MCF 10A (cell line): ENCODE measurements at regions not wholly inside any gene's neighbourhood (a gene's known extent, or its start where the extent isn't known, plus 50 kb on each side); places are given as distances from the start of the nearest gene placed in this dataset.

Source experiments
- BruUV-seq: library from RNA; stranded (reverse); fragments of 400-500 nt; replicated peaks from 2 replicates; lab custom pipeline; 2021; lab: Mats Ljungman, UMichigan
- CTCF ChIA-PET: fragments of 300-600 bp; sonication (Branson Sonifier 250); formaldehyde crosslinking; extraction: SDS; loops from one replicate; lab custom pipeline; 2021; ENCODE audit warnings: antibody characterized with exemption, inconsistent platforms; lab: Yijun Ruan, JAX
- POLR2A ChIA-PET: fragments of 300-600, 350-650 bp; sonication (Branson Sonifier 250); formaldehyde crosslinking; extraction: SDS; loops from one replicate; lab custom pipeline; 2020; ENCODE audit warnings: antibody characterized with exemption, inconsistent platforms; lab: Yijun Ruan, JAX
- DNase-seq: peaks from one replicate; pipeline ENCODE4 v3.0.0-alpha.2; 2018; ENCODE audit not compliant: unreplicated experiment
- H3K27ac Mint-ChIP-seq: one replicate; pipeline ENCODE4 v1.8.0; 2022; ENCODE audit warnings: mild to moderate bottlenecking, low read depth, mixed read lengths; ENCODE audit not compliant: unreplicated experiment
- H3K27me3 Mint-ChIP-seq: one replicate; pipeline ENCODE4 v1.8.0; 2022; ENCODE audit warnings: mixed read lengths; ENCODE audit not compliant: insufficient read depth, unreplicated experiment
- H3K36me3 Mint-ChIP-seq: one replicate; pipeline ENCODE4 v1.8.0; 2022; ENCODE audit warnings: mild to moderate bottlenecking, moderate library complexity, mixed read lengths; ENCODE audit not compliant: insufficient read depth, unreplicated experiment
- H3K4me1 Mint-ChIP-seq: one replicate; pipeline ENCODE4 v1.8.0; 2022; ENCODE audit warnings: mixed read lengths; ENCODE audit not compliant: insufficient read depth, unreplicated experiment
- H3K4me3 Mint-ChIP-seq: one replicate; pipeline ENCODE4 v1.8.0; 2022; ENCODE audit warnings: mild to moderate bottlenecking, moderate library complexity, mixed read lengths; ENCODE audit not compliant: unreplicated experiment
- H3K9me3 Mint-ChIP-seq: one replicate; pipeline ENCODE4 v1.8.0; 2022; ENCODE audit warnings: mixed read lengths; ENCODE audit not compliant: unreplicated experiment
- CTCF ChIP-seq: fragments of 200-600 bp; IDR thresholded peaks from one replicate; pipeline ENCODE4 v1.8.0; 2022; ENCODE audit warnings: antibody characterized with exemption, mild to moderate bottlenecking; ENCODE audit not compliant: unreplicated experiment
- intact Hi-C: fragments of 100-400 bp; cut with micrococcal nuclease; formaldehyde crosslinking; loops from 2 replicates; pipeline ENCODE4 v1.14.1; 2022

DNA sequence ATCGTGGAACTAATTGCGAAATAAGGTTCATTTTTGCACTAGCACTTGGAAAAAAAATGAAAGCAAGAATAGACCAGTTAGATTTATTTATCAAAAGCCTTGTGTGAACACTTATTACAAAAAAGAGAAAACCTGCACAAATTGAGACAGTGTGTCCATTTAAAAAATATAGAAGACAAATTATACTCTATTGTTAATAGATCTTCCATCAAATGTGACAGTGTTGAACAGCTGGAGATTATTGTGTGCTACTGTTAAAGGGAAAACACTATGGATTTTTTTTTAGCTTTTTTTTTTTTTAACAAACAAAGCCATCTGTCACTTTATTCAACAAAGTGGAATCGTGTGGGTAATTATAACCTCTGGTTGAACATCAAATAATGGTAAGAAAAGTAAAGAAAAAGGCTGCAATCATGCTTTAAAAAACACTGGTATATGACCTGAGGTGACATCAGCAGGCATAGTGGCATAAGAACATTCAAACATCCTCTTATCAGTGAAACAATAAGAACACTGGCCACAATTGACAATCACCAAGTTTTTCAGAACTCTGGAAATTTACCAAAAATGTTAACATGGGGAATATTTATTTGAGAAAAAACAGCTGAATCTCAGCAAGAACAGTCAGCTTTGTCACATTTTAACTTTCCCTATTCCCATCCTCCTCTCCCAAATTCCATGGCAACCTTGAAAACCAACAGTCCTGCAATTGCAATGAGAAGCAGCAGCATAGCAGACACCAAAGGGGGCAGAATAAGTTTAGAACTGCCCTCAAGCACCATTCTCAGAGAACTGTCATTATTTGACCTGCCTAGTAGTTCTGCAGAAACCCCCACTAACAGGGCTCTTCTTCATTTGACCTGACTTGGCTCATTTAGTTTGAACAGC, 442.3 kb upstream of the MON1B start:
- H3K27ac Mint-ChIP-seq, result no peak overlapping the region
- TF ChIP-seq CTCF, result no peak
- DNase-seq, result no peak
- ChIA-PET POLR2A (no interaction called here), CTCF (interaction anchor here (0.7 to 1.2 kb wide), 2 partner anchors 133 to 146 kb away, joined by 3 to 4 read pairs; no protein-coding TSS in a partner anchor)
- H3K4me3 Mint-ChIP-seq, result no peak overlapping the region
- no peaks in the 10 kb centered on the region for H3K27me3 Mint-ChIP-seq
- intact Hi-C loops, result no loop called here
- no TSS peak for BruUV-seq
- H3K9me3 Mint-ChIP-seq, result peaks cover 9% of the 10 kb centered on the region
- no peaks in the 10 kb centered on the region for H3K36me3 Mint-ChIP-seq
- H3K4me1 Mint-ChIP-seq, result peaks cover 6% of the 10 kb centered on the region

GRCh38 chr16:76749780-76750375, 441.1 kb upstream of the MON1B start:
- no peaks in the 10 kb centered on the region for H3K36me3 Mint-ChIP-seq
- no peak for TF ChIP-seq CTCF
- DNase-seq, result peak; percentile 30
- H3K4me3 Mint-ChIP-seq, result no peak overlapping the region
- BruUV-seq, result no TSS peak
- no peaks in the 10 kb centered on the region for H3K27me3 Mint-ChIP-seq
- peaks cover 9% of the 10 kb centered on the region for H3K9me3 Mint-ChIP-seq
- CTCF ChIA-PET, result interaction anchor here (0.7 to 1.5 kb wide), 3 partner anchors 132 to 421 kb away, joined by 3 to 10 read pairs (median 6); no protein-coding TSS in a partner anchor
- intact Hi-C loops, result no loop called here
- POLR2A ChIA-PET, result interaction anchor here (0.7 to 1.0 kb wide), 2 partner anchors 16 to 422 kb away, joined by 3 to 4 read pairs; no protein-coding TSS in a partner anchor
- H3K4me1 Mint-ChIP-seq, result peaks cover 6% of the 10 kb centered on the region
- H3K27ac Mint-ChIP-seq, result no peak overlapping the region

- no peak for TF ChIP-seq CTCF
- Mint-ChIP-seq H3K4me3 (no peak overlapping the region), H3K9me3 (no peaks in the 10 kb centered on the region), H3K27ac (no peak overlapping the region), H3K4me1 (no peaks in the 10 kb centered on the region), H3K36me3 (peaks cover 4% of the 10 kb centered on the region), H3K27me3 (no peaks in the 10 kb centered on the region)
- CTCF ChIA-PET, result no interaction called here
- BruUV-seq, result no TSS peak
- POLR2A ChIA-PET, result no interaction called here
- no peak for DNase-seq
- intact Hi-C loops, result no loop called here
Observed at GRCh38 chr16:76755496-76755895, 435.5 kb upstream of the MON1B start.

GRCh38 chr16:76756423-76756822, 434.6 kb upstream of the MON1B start:
- no peak overlapping the region for H3K4me3 Mint-ChIP-seq
- ChIA-PET POLR2A (no interaction called here), CTCF (no interaction called here)
- BruUV-seq, result no TSS peak
- TF ChIP-seq CTCF, result no peak
- no peak overlapping the region for H3K27ac Mint-ChIP-seq
- peaks cover 4% of the 10 kb centered on the region for H3K36me3 Mint-ChIP-seq
- intact Hi-C loops, result no loop called here
- no peak for DNase-seq
- no peaks in the 10 kb centered on the region for H3K27me3 Mint-ChIP-seq
- no peaks in the 10 kb centered on the region for H3K4me1 Mint-ChIP-seq
- peaks cover 7% of the 10 kb centered on the region for H3K9me3 Mint-ChIP-seq
